ENCODE measurements at regions not wholly inside any gene's neighbourhood (a gene's known extent, or its start where the extent isn't known, plus 50 kb on each side); places are given as distances from the start of the nearest gene placed in this dataset.
"Not testable (repeated sequence)": the region's sequence is repeated elsewhere in the genome, so short reads cannot be mapped to it uniquely, and the experiment has no call there.

GRCh38 chr5:86566030-86566429, 51.7 kb upstream of the COX7C start:
- peak; percentile 41 for TF ChIP-seq CTCF (CRISPR knock-in tag; IDR thresholded peaks at IDR 0.05)
- TF ChIP-seq TSC22D2 (CRISPR knock-in tag; IDR thresholded peaks at IDR 0.05; ENCODE audit: borderline replicate concordance): 0 out of 2 replicates have a peak, but pooled peaks have one; percentile 30
- peaks cover 24% of the 10 kb centered on the region for H3K4me1 ChIP-seq (ENCODE audit: insufficient read depth, low read length)
- intact Hi-C loops (cut with micrococcal nuclease; ENCODE audit: unreplicated experiment): loop anchor here (10.0 kb wide), 1 partner anchor 109 kb away; no protein-coding TSS in a partner anchor

More at GRCh38 chr5:86566030-86566429, 51.7 kb upstream of the COX7C start:
- FAIRE-seq; H3K27ac ChIP-seq (ENCODE audit: extremely low read length, insufficient read depth, low read length); H3K36me3 ChIP-seq (replicated peaks in 1 of 2; ENCODE audit: control insufficient read depth in 1 of 2, insufficient read depth in 2 of 2, low read length in 2 of 2); H3K27me3 ChIP-seq (ENCODE audit: control insufficient read depth in 1 of 2, insufficient read depth in 2 of 2, low read length in 2 of 2); DNase-seq (ENCODE audit: low spot score); H3K9ac ChIP-seq (ENCODE audit: insufficient read depth, low read depth, low read length); H2AFZ ChIP-seq (ENCODE audit: low read length); CTCF ChIA-PET (ENCODE audit: low intra/inter-chr PET ratio, low total read pairs); H3K9me3 ChIP-seq (ENCODE audit: low read length); H4K20me1 ChIP-seq (ENCODE audit: insufficient read depth, low read length); H3K4me3 ChIP-seq (replicated peaks in 1 of 3; ENCODE audit: insufficient read depth in 1 of 3, low read depth in 2 of 3, low read length in 3 of 3); in situ Hi-C loops (cut with HindIII; ENCODE audit: extremely low pct_ligation_motif_present, low pct_unique_long_range_greater_than_20kb); BruUV-seq (replicated peaks); POLR2A ChIA-PET; H3K79me2 ChIP-seq (ENCODE audit: insufficient read depth, low read length): not testable (repeated sequence)
- WGBS (ENCODE audit: low lambda C conversion rate): 0% methylated on average over 3 of the region's 3 CpGs
- peak; percentile 72 for ATAC-seq
- H3K4me2 ChIP-seq (ENCODE audit: low read depth, low read length): peak overlapping the region; percentile 62

Small RNA genes lying in the stretch of these regions (small RNA-seq; reads per million reads assigned to genes)
- gene RBBP4P6 (ENCODE audit: insufficient read depth in 2 of 3, insufficient read length in 3 of 3, low read depth in 2 of 3, low replicate concordance in 1 of 3): 0 reads per million in 3 experiments

Measured in HepG2 (cell line).